ENCODE measurements at regions not wholly inside any gene's neighbourhood (a gene's known extent, or its start where the extent isn't known, plus 50 kb on each side); places are given as distances from the start of the nearest gene placed in this dataset.
"Not testable (repeated sequence)": the region's sequence is repeated elsewhere in the genome, so short reads cannot be mapped to it uniquely, and the experiment has no call there.

DNA sequence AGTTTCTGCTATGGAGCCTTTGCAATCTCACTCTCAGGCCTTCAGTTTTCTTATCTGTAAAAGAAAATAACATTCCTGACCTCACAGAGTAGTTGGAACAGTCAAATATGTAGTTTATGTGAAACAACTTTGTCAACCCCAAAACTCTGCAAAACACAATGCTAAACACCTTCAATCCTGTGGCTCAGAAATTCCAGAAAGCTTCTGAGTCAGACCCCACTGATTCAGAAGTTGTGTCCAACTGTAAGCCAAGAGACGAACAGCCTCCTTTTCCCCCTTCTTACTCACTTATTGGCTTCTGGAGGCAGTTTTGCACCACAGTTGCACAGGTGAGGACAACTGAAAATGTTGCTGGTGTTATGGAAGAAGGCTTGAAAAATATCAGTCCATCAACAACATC is 52.9 kb downstream of the TMSB4Y start:
- no peak for DNase-seq

DNA sequence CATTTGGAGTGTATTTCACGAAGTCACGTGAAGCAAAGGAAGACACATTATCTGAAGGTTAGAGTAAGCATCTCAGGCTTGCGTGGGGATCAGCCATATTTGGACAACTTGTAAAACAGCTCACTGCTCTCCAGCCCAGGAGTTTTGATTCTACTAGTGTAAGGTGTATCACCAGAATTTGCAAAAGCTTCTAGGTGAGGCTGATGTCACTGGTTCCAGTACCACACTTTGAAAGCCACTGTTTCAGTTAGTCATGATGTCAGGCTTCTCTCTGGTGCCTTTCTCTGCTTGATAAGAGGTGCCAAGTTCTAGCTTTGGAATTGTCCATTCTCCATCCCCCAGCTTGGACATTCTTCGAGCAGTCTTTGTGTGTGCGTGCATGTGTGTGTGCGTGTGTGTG is 62.3 kb downstream of the TMSB4Y start:
- no peak for DNase-seq

DNA sequence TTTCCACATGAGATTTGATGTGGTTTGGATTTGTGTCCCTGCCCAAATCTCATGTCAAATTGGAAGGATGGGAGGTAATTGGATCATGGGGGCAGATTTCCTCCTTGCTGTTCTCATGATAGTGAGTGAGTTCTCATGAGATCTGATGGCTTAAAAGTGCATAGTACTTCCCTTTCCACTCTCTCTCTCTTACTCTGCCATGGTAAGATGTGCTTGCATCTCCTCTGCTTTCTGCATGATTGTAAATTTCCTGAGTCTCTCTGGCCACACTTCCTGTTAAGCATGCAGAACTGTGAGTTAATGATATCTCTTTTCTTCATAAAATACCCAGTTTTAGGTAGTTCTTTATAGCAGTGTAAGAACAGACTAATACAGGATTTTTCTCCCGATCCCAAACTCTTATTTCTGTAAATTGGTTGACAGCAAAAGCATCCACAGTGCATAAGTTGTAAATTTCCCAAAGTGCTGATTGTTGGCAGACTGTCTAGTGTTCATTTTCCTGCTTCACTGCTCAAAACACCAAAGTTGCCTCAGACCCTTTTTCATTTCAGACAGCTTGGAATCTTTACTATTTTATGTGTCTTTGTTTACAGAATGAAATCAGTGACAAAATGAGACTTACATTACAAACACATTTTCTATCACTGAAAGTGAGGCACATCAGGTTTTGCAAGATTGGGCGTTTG is 86.6 kb downstream of the TMSB4Y start:
- no peak for DNase-seq

DNA sequence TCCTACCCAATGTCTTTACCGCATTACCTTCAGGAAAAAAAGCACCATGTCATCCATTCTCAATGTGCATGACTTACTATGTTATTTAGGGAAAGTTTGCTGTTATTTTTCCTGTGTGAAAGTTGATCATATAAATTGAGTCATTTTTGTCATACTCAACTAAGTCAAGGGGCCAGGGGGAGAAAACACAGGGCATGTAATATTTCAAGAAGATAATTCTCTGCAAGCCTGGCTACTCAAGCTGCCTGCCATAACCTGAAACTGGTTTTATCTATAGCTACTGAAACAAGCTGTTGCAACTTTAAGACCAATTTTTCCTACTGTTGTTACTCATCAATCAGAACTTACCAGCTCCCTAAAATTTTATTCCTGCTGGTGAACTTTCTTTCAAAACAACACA is 91.4 kb downstream of the TMSB4Y start:
- DNase-seq: no peak

DNA sequence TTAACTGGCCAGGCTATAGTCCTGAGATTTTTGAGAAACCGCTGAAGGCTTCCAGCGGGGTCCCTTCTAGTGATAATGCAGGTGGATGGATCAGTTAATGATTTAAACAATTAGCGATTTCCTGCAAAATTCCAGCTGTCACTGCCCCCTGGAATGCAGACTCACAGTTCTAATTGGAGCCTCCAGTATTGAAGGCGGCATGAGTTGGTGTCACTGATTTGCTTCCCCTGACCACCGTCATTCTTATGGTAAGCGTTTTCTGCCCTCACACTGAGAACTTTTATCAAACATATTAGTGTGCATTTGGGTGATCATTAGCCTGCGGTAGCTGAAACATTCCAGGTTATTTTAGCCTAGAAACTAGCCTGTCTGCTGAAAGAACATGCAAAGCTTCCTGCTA is 99.1 kb downstream of the TMSB4Y start:
- no peak for DNase-seq

DNA sequence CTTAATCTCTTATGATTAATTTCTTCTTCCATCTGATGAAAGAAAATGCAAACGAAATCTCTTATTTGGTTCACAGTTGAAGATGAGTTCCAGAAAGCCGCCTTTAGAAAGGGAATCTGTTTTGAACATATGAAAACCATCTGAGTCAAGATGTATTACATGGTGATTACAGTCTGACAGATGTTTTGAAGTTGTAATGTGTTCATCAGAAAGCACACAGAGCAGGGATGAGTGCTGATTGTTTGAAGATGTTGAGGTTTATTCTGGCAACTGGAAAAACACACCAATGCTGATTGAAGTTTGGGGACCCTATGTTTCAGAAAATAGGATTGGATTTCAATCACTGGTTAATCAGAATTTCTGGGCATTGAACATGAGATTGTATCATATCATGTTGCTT is 99.7 kb downstream of the TMSB4Y start:
- DNase-seq: no peak

DNA sequence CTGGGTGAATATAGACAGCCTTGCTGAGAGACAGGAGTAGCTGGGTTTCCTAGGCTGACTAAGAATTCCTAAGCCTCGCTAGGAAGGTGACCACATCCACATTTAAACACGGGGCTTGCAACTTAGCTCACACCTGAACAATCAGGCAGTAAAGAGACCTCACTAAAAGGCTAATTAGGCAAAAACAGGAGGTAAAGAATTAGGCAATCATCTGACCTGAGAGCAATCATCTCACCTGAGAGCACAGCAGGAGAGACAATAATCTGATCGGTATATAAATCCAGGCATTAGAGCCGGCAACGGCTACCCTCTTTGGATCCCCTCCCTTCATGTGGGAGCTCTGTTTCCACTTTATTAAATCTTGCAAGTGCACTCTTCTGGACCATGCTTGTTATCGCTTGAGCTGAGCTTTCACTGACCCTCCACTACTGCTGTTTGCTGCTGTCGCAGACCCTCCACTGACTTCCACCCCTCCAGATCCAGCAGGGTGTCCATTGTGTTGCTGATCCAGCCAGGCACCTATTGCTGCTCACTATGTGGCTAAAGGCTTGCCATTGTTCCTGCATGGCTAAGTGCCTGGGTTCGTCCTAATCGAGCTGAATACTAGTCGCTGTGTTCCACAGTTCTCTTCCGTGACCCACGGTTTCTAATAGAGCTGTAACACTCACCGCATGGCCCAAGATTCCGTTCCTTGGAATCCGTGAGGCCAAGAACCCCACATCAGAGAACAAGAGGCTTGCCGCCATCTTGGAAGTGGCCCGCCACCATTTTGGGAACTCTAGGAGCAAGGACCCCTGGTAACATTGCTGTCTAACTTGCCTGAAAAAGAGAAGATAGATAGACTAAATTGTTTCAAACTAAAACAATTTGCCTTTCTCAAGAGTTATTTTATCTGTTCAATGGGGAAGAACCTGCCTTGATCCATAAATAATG is 100.7 kb downstream of the TMSB4Y start:
- no peak for DNase-seq

DNA sequence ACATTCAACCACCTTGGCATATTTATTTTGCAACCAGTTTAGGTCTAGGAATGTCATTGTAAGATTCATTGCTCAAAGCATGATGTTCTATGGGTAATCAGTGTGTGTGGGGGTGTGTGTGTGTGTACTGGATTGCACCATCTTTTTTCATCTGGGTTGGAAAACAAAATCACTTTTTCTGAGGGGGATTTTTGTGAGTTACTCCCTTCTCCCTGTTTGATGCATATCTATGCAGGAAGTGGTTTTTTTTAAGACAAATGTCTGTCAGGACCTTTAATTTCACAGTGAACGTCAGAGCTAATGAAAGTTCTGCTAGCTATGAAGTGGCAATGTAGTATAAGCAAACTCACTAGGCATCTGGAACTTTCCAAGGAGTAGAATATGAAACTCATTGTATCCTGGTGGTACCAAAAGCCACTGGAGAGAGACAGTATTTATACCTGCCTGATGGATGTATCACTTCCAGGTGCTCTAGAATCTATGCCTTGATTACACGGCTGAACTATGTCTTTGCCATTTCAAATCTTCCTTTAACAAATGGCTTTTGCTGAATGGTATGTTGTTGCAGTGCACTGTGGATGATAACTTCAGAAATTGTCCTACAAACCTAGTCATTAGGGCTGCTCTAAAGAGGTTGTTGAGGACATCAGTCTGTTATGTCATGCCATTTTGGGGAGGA is 101.5 kb downstream of the TMSB4Y start:
- DNase-seq: peak in 1 of 2 donors; percentile 3

DNA sequence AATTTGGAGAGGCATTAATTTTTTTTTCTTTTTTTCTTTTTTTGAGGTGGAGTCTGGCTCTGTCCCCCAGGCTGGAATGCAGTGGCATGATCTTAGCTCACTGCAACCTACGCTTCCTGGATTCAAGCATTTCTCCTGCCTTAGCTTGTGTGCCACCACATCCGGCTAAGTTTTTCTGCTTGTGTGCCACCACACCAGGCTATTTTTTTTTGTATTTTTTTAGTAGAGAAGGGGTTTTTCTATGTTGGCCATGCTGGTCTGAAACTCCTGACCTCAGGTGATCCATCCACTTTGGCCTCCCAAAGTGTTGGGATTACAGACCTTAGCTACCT is 102.0 kb downstream of the TMSB4Y start:
- no peak for DNase-seq

DNA sequence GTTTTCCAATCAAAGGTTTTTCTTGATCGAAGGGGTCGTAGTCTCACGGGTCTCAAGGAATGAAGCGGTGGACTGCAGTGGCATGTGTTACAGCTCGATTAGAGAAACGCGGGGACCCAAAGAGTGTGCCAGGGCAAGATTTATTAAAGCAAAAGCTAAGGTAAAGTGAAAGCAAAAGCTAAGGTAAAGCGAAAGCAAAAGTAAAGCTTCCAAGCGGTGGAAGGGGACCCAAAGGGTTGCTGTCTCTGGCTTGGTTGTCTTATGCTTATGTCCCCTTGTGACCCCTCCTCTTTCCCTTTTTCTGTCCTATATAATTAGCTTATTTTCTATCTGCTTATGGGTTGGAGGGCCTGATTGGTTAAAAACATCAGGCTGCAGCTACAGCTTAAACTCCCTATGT is 126.4 kb downstream of the TMSB4Y start:
- DNase-seq: no peak

DNA sequence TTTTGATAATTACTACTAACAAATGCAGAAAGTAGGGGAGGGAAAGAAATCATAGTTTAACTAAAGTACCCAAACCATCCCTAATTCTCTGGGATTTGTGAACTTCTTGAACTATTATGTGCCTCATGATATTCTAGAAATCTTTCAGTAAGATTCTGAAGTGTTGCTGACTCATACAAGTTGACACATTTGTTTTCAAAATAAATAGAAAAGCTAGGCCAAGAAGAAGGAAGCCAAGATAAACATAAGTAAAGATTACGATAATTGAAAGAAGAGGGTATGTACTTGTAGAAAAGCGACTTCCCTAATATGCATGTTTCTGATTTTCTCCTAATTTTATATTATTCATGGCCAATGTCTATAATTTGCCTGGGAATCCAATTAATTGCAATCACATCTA is 140.7 kb downstream of the TMSB4Y start:
- DNase-seq: no peak

DNA sequence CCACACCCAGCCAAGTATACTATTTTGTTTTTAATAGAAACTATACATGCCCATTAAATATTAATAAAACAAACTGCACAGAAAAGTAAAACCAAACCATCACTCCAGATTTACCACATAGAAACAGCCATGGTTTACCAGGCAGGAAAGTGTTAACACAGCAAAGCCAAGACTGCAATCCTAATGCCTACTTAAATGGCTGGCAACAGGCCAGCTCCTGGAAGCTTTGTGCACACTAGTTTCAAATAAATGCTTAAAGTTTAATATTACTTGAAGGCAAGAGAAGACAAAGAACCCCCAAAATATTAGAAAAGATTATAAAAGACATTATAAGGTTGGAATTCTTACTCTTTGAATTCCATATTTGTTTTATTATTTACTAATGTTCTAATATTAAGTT is 141.0 kb downstream of the VCY start:
- DNase-seq: no peak

DNA sequence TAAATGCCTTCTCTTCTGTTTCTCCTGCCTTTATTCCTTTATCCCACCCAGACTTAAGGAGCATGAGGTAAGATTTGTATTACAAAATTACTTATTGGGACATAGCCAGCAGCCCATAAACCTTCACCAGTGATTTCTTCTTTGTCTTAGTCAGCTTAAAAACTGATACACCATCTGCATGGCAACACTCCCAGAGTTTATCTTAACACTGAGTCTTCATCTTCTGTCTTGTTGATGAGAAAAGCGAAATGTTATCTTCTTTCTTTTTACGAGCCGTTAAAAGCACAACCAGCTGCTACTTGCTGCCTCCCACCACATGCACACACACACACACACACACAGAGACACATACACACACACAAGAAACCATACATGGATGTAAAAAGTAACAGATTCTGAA is 116.7 kb downstream of the VCY start:
- DNase-seq: no peak

DNA sequence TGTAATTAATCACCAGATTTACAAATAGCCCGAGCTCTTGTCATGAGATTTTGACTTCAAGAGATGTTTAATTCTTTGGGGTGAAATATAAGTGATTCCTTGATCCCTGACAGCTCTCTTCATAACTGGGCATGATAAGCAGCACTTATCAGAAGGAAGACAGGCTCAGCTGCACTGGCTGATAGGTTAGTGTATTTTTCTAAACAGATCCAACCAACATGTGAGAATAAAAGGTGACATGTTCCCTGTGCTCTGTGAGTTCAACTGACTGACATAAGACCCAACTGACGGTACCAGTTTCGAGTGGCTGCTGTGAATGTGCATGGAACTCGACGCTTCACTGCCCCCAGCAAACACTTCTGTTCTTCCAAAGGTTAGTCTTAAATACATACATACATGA is 114.8 kb downstream of the VCY start:
- DNase-seq: no peak

DNA sequence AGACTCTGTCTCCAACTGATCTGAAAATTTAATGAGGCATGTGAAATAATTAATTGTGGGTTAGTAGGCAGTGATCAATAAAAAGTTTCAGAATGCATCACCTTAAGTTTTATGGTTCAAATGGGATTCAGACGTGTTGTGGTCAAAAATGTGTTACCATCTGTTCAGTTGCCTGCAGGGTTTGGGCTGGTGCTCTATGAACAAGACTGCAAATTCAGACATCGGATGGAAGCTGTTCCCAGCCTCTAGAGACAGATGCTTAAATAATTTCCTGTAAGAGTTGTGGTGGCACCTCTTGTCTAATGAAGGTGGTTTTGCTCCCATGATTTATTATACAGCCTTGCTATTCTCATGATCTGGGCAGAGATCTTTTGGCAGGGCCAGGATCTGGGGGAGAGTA is 113.6 kb downstream of the VCY start:
- no peak for DNase-seq

DNA sequence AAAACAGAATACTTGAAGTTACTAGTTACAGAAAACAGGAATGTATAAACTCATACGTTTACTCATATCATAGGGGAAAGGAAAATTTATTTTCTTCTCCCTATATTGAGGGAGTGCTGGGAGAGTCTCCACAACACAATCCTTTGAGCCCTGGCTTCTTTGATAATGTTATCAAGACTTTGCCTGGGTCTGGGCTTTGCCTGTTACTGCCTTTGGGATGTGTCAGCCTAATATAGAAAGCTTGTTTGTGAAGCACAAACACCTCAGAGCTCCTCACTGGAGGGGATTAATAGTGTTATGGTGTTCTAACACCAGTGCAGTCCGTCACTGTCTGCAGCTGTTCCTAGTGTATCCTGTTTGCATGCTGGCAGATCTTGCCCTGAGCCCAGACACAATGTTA is 107.8 kb downstream of the VCY start:
- DNase-seq: no peak

DNA sequence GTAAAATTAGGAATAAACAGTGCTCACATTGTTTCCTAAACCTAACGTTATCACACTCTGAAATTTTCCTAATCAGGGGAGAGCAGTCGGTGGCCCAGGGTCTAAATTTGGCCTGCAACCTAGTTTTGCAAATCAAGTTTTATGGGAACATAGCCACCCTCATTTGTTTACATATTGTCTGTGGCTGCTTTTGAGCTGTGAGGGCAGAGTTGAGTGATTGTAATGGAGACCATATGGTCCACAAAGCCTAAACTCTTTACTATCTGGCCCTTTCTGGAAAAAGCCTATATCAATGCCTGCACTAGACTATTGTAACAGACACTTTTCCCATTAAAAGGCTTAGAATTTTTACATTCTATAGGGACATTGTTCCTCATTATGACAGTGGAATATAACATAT is 105.2 kb downstream of the VCY start:
- DNase-seq: no peak

DNA sequence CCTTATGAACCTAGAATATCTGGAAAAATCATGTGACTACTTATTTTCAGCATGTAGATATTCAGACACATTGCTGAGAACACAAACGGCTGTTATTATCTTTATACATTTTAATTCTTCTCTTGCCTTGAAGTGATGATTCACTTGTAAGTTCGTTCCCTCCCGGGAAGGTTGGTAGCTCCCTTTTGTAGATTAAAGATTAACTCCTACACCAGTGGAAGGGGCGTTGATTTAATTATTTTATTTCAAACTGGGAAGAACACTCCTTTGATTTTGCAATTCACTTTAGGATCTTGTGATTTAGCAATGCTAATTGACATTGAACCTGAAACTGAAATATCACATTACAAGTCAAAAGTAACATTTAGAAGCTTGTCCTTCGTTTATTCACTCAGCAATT is 103.4 kb downstream of the VCY start:
- DNase-seq: no peak

DNA sequence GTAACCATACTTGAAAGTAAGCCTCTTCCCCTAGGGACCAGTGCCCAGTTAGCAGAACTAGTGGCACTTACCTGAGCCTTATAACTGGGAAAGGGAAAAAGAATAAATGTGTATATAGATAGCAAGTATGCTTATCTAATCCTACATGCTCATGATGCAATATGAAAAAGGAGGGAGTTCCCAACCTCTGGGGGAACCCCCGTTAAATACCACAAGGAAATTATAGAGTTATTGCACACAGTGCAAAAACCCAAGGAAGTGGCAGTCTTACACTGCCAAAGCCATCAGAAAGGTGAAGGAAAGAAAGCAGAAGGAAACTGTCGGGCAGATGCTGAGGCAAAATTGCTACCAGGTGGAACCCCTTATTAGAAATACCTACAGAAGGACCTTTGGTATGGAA is 92.2 kb downstream of the VCY start:
- DNase-seq: peak in 1 of 2 donors; percentile 0

DNA sequence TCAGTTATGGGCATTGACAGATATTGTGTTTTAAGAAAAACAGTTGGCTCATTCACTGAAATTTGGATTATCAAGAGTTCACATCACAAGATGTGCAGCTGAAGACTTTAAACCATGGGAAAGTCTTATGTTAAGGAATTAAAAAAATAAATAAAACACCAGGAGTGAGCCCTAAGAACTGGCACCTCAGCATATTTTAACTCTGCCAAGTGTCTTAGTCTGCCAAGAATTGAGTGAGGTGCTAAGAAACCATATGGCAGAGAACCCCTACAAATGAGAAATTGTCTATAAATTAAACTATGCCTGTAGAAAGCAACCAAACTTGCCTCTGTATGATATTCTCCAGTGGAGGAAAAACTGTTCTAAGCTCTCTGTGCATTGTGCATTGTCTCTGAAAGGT is 78.5 kb downstream of the VCY start:
- DNase-seq: no peak

DNA sequence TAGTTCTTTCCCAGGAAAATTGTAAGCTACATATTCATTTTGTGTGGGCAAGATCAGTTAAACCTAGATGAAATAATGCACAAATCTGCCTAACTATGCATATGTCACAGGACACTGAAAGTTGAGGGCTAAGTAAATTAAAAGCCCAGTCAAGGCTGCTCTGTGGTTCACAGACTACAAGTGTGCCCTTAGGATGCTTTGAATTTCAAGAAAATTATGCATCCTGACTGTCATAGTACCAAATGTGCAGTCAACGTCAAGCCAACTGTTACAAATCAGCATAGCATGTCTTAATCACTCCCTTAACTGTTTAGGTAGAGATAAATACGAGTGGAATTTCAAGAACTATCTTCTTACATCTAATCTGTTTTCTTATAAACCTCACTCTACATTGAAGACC is 55.8 kb downstream of the VCY start:
- not testable (repeated sequence) for DNase-seq
